LHCN-M2 (cell line): ENCODE measurements at regions not wholly inside any gene's neighbourhood (a gene's known extent, or its start where the extent isn't known, plus 50 kb on each side); places are given as distances from the start of the nearest gene placed in this dataset.

Source experiments
- DNase-seq: peaks from one replicate; pipeline ENCODE4 v3.0.0-alpha.2; 2012; ENCODE audit warnings: low read depth

DNA sequence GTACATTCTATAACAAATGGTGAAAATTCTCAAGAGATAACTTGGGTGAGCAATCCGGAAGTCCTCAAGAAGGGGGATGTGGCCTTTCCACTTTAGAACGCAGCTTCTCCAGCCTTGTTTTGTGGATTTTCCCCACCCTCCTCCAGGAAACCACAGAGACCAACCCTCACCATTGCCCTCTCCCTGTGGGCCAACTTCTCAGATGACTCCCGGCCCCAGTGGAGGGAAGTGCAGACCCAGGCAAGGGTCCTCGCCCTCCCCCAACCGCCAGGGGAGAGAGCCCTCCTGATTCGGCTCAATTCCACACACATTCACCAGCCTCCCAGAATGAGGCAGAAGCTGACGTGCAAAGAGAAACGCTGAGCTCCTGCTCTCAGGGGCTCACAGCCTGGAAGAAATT lies 277.2 kb downstream of the EIPR1 start:
- DNase-seq, result no peak

DNA sequence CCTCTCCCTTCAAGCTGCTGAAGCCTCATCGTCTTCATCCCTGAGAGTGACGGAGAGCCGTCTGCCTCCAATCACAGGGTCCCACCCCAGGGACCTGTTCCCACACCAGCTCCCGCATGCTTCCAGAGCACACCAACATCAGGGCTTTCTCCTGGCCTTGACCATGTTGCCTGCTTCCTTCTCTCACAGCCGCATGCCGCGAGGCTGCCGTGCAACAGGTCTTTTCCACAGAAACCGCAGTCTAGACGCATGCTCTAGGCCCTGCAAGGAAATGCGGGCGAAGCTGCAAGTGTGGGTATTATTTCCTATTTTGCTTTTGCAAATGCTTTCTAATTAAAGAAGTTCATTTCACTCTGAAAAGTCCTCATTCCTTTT lies 277.8 kb downstream of the EIPR1 start:
- no peak for DNase-seq

DNA sequence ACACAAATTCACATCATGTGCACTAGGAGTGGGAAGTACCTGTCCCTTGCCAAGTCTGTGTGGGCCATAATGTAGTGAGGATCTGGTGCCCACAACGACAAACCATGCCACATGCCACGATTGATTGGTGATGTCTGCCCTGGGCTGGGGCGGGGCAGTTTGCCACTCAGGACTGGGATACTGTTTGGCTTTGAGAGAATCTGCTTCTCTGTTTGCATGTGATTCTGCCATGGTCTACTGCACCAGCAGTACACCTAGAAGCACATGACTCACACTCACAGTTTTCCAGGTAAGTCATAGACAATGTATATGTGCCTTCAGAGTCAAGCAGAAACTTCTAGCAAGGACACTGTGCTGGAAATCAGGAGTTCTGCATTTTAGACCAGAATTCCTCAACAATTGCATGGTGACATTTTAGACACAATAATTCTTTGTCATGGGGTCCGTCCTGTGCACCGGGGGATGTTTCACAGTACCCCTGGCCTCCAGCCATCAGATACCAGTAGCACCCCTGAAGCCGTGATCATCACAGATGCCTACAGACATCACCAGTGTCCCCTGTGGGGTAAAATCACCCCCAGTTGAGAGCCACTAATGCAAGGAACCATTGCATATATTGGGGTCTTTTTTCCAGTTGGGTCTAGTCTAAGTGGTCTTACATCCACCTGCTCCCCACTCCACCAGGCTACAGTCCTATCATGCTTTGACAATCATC lies 278.3 kb downstream of the EIPR1 start:
- no peak for DNase-seq

DNA sequence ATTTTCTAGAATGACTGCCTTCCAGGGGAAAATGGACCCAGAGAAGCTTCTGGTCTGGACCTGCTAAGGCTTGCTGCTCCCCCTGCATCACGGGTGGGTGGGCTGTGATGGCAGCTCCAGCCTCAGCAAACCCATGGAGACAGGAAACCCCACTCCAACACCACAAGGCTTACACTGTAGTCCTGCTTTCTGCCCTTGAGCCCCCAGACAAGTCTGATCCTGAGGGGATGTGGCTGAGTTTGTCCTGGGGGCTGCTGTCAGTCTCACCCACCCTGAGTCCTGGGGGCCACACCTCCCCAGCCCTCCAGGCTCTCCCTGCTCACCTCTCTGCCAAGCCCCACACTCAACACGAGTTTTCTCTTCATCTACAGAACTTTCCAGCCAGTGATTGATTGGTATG lies 279.4 kb downstream of the EIPR1 start:
- no peak for DNase-seq

DNA sequence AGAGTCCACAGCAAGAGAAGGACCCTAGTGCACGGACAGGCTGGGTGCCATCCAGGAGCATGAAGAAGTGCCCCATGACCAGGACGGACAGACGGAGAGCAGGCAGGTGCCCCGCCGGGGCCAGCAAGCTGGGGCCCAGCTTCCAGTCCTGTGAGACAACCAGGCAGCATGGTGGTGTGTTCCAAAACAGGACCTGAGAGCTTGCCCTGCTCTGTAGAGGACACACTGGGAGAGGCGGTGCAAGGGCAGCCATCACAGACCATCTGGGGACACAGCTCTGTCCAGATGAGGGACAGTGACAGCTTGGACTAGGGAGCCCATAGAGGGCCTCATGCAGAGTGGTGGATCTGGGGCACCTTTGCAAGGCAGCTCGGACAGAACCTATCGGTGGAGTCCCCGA lies 279.8 kb downstream of the EIPR1 start:
- no peak for DNase-seq

DNA sequence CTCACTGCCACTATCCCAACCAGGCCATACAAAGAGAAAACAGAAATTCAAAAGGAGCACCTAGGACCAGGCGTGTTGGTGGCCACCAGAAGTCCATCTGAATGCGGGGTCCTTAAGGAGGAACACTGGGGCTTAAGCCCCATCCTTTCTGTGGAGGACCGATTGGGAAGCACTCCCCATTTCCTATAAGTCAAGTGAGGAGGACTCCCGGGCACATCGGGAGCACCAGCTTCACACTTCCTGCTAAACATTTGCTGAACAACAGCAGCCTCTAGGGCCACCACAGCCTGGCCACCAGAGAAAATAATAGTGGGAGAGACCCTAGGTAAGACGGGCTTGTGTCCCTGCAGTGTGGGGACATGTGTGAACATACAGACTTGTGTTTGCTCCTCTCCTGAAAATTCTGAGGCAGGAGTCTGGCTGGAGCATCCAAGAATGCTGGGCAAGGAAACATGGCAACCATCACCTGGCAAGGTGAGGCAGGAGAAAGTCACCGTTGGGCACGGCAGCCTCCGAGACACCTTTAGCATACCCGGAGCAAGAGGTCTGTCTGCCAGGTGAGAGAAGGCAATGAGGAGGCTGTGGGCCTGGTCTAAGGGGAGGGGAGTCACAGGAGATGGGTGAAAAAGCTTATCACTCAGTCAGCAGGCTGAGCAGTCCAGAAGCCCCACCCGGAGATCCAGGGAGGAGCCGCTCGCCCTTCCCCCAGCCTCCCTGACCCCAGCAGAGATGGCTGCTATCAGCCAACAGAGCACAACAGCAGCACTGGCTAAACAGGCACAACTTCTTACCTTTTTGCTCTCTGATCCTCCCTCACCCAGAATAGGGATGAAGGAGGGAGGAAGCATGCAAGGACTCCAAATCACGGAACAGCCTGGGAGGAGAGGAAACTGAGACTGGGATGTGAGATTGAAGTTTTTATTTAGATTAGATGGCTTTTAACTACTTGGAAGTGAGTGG lies 282.3 kb downstream of the EIPR1 start:
- DNase-seq, result no peak

DNA sequence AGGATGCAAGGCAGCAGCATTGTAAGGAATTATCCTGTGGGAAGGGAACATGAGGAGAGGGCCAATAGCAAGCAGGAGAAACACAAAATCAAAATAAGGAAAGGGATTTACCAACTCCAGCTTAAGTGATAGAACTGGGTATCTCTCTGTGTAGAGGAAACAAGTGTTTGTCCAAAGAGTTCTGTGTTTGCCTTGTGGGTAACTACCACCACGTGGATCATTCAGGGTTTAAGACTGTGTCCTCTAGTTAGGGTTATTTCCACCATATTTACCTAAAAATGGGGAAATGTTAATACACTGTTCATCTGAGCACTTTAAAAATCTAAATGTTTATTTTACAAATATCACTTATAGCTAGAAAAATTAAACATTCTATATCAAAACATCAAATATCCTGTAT lies 283.3 kb downstream of the EIPR1 start:
- DNase-seq, result no peak

DNA sequence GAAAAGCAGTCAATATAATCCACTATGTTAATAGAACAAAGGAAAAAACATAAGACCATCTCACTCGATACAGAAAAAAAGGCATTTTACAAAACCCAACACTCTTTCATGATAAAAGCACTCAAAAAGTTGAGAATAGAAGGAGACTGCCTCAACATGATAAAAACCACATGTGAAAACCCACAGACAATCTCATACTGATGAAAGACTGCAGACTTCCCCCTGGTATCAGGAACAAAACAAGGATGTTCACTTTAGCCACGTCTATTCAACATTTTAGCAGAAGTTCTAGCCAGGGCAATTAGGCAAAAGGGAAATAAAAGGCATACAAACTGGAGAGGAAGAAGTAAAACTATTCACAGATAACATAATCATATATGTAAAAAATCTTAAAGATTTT lies 285.9 kb downstream of the EIPR1 start:
- no peak for DNase-seq

DNA sequence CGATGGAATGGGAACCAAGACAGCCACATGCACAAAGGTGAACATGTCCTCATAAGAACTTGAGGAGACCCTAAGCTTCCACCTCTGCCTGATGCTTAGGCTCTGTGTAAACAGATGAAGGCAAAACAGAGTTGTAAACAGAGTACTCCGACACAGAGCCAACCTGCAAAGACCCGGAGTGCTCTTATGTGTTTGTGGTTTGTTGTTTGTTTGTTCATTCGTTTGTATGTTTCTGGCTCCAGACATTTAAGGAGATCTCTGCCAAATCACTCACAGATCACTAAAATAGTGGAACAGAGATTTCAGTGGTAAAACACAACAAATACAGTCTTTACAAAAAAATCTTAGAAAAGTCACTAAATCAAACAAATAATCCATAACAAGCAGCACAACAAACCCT lies 294.9 kb downstream of the EIPR1 start:
- DNase-seq, result no peak

DNA sequence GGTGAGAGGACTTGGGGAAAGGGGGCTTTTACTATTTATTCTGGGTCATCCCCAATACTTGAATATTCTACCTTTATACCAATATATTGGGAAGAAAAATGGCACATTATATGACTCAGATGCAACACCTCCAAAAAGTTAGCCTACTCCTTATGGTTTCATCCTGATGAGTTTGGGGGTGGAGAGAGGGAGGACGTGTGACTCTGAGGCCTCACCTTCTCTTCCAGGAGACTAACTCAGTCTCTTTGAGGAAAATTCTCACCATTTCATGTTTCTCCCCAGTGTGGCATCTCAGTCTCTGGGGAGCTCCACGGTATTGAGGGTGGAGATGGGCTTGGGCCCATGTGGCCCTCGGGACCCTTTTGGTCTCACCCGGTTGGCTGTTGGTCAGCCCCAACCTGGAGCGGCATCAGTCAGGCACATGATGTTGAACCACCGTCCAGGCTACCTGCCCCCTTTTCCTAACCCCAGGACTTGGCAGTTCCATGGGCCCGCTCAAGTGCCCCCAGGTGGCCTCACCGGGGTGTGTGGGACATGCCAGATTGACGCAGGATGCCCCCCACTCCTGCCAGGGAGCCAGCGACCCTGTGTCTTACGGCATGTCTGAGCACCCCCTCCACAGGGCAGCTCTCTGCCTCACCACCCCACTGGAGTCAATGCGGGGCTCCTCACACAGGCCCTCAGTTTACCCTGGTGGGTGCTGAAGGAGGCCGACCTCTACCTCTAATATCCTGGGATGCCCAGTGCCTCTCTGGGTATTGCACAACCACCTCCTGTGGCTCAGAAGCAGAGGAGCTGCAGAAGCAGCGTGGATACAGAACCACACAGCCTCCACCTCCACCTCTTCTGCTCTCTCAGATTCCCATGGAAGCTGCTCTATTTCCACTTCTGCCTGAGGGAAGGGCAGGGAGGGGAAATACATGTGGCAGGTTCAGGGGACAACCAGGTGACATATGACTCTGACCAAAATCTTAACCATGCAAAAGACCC lies 297.4 kb downstream of the EIPR1 start:
- no peak for DNase-seq

DNA sequence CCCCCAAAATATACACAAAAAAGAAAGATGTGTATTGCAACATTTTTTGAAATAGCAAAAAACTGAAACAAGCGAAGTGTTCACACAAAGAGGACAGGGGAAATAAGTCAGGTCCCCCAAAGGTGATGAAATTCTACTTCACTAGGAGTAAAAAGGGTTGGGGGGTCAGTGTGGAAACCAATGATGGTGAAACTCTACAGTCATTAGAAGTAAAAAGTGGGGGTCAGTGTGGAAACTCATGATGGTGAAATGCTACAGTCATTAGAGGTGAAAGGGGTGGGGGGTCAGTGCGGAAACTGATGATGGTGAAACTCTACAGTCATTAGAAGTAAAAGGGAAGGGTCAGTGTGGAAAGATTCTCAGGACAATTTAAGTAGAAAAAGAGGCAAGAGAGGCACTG lies 298.2 kb downstream of the EIPR1 start:
- no peak for DNase-seq

DNA sequence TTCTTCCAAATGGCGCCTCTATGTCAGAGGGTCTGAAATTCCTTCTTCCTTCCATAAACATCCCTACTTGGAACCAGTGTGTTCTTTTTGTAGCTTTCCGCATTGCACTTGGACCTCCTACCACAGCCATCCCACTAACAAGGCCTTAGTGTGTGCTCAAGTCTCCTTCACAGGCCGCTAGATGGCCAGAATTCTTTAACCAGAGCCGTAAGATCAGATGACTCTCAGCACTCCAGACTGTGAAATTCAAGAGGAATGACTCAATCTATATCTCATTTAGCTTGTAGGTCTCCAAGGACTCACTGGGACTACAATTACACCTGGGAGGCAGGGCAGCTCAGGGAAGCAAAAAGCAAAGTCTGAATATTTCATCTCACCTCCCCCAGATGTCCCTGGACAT lies 298.9 kb downstream of the EIPR1 start:
- DNase-seq, result peak; percentile 3

DNA sequence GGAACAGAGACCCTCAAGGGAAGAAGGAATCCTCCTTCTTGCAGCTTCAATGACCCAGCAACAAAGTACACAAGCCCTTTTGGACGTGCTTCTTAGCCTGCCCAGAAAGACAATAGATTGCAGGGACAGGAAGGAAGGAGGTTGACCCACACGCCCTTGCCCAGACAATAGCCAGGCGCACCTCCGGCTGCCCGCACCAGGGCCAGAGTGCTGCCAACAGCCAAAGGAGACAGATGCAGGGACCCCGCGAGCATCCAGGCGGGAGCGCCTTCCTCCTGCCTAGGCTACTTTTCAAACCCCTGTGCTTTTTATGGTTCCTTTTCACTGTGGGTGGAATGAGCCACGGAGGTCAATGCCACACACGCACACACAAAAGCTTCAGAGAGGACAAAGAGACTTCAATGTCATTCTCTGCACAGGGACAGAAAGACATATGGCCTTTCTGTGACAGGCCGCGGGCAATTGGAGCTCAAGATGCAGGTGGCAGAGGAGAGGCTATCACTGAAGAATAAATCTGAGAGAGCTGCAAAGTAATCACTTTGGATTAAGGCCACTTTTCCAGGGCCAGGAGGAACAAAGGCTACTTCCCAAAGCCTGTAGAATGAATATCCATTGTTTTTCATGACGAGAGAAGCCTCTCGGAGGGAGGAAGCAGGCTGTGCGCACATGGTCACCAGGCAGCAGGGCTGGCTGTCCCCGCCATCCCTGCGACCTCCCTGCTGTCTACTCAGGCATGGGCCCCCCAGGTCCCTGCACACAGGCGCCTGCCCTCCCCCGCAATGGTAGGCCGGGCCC lies 300.6 kb downstream of the EIPR1 start:
- no peak for DNase-seq

DNA sequence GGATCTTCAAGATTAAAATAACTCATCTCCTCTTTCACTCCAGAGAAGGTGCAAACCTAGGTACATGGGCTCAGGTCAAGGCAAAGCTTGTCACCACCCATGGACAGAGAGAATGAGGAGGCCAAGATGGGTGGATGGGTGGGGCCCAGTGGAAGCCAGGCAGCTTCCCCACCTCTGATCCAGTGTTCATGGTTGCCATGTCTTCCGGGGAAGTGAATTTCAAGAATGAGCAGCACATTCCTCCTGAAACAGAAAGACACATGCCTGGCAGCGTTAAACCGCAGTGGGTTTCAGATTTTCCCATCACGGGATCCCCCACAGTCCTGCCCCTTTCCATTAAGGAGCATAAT lies 301.7 kb downstream of the EIPR1 start:
- DNase-seq, result no peak

DNA sequence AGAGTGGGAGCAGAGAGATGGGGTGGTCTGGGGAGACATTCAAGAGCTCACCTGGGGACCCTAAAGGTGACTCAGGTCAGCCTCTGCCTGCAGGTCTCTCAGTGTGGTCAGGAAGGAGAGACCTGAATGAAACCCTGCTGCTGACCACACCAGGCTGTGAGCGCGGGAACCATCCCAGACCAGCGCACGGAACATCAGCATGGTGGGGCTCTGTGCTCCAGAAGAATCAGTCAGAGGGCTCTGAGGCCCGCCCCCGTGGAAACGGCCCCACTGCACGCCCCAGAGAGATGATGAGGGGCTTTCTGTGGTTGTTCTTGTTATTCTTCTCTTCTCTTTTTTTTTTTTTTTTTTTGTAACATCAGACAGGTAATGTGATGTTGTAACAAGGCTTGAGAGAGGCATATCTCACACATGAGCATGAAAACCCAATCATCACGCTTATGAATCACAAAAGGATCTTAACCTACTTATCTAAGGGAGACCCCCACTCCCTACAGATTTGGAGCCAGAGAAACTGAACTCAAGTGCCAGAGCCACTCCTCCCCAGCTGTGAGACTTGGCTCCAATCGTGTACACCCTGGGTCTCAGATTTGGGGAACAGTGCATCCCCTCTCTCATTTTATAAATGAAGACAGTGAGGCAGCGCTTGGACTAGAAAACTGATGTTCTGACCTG lies 302.2 kb downstream of the EIPR1 start:
- DNase-seq, result no peak

DNA sequence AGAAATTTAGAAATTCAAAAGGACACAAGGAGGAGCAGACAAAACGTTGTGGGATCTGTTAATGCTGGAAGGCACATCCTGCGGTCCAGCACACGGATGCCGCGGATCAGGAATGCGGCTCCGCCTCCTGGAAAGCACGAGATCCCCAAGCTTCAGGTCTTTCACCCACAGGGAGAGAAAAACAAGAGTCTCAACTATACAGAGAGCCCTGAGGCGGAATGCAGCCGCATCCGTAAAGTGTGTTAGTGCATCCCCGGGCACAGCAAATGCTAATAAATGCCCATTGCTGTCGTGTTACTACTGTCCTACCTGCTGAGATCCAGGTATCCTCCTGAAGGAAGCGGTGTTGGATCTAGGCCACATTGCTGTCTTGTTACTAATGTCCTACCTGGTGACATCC lies 303.9 kb downstream of the EIPR1 start:
- no peak for DNase-seq

DNA sequence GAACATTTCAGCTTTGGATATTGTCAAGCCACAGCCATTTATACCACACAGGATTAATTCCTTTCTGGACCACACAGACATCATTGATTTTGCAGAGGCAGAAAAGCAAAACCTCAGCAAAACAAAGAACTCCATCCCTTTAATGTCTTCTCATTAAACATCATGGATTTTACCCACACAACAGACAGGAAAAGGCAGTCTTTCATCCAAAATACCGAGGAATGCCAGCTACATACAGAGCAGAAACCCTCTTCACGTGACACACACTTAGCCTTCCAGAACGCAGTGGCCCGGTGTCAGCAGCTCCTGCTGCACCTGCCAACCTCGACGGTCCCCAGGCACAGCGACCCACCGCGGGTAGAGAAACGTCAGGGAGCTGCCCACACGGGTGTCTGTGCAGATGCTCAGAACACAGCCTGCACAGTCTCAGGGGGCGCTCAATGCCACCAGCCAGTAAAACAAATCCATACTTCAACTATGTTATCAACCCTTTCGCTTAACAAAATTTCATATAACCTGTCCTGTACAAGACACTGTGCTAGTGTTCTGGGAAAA lies 304.5 kb downstream of the EIPR1 start:
- DNase-seq, result no peak

DNA sequence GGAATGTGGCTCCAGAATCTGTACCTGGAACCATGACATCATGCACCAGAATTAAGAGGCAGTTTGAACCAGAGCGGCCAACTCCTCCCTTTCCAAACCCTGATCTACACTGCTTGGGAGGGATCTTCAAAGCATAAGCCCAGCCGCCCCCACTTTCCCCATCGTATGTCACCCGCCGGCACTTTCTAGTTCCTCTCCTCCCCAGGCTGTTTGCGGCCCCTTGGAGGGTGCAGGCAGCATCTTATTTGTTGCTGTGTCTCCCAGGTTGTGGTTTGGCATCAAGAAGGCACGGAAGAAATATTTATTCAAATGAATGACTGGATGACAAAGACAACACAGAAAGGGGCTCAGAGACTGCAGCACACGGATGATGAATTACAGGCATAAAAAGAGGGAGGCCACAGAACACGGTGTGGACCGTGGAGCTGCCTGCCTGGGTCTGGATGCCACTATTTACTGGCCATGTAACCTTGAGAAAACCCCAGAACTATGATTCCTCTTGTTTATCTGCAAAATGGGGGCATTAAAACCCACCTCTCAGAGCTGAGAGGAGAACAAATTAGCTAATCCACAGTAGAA lies 305.8 kb downstream of the EIPR1 start:
- DNase-seq, result no peak

DNA sequence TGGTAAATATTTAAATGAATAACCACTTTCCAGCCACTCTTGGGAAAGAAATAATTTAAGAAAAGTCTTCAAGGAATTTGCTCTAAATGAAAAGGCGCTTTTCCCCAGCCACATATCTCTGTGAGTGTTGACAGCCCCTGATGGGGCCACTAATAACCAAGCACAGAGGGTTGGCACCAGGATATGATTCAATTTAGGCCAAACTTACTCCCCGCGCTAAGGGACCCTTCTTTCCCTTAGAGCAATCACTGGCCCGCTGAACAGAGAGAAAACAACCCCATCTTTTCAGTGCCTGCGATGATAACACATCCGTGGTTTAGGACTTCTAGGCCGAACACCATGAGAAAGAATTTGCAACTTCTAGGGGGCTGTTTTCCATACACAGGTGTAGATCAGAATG lies 310.8 kb downstream of the EIPR1 start:
- DNase-seq, result no peak

DNA sequence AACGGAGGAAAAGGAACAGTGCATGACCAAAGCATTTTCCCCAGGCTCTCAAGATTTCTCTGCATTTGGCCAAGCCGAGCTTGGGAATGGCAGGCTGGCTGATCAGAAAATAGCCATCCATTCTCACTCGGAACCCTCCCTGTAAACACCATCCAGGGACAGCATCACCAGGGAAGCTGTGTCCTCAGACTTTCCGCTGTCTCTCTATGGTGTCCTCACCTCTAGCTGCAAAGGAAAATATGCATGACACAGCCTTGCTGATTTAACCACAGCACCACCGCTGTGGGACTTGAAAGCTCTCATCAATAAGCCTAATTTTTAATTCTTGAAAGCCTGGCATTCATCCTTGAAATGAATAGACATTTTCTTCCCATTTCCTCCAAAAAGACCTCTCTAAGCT lies 311.7 kb downstream of the EIPR1 start:
- DNase-seq, result no peak
